HL-60 (cell line): ENCODE measurements at regions not wholly inside any gene's neighbourhood (a gene's known extent, or its start where the extent isn't known, plus 50 kb on each side); places are given as distances from the start of the nearest gene placed in this dataset.

Experiments used
- CTCF ChIP-seq: IDR thresholded peaks from one replicate; pipeline ENCODE4 v1.5.1; 2011; ENCODE audit warnings: low read length, control low read depth, inconsistent platforms; ENCODE audit not compliant: insufficient read depth
- REST ChIP-seq: IDR thresholded peaks from 2 replicates; pipeline ENCODE4 v1.6.1; 2012; ENCODE audit warnings: low read depth; ENCODE audit not compliant: insufficient replicate concordance

- TF ChIP-seq REST = no peak
- no peak for TF ChIP-seq CTCF
These were observed 60.2 kb upstream of the FBXL7 start for GRCh38 chr5:15439801-15440200.
